ENCODE measurements at regions not wholly inside any gene's neighbourhood (a gene's known extent, or its start where the extent isn't known, plus 50 kb on each side); places are given as distances from the start of the nearest gene placed in this dataset.

- TF ChIP-seq ZNF532 (CRISPR knock-in tag; IDR thresholded peaks at IDR 0.05; ENCODE audit: borderline replicate concordance) = no peak
- no peak for TF ChIP-seq FOXK1 (CRISPR knock-in tag; IDR thresholded peaks at IDR 0.05)
- TF ChIP-seq, protein P1, sequence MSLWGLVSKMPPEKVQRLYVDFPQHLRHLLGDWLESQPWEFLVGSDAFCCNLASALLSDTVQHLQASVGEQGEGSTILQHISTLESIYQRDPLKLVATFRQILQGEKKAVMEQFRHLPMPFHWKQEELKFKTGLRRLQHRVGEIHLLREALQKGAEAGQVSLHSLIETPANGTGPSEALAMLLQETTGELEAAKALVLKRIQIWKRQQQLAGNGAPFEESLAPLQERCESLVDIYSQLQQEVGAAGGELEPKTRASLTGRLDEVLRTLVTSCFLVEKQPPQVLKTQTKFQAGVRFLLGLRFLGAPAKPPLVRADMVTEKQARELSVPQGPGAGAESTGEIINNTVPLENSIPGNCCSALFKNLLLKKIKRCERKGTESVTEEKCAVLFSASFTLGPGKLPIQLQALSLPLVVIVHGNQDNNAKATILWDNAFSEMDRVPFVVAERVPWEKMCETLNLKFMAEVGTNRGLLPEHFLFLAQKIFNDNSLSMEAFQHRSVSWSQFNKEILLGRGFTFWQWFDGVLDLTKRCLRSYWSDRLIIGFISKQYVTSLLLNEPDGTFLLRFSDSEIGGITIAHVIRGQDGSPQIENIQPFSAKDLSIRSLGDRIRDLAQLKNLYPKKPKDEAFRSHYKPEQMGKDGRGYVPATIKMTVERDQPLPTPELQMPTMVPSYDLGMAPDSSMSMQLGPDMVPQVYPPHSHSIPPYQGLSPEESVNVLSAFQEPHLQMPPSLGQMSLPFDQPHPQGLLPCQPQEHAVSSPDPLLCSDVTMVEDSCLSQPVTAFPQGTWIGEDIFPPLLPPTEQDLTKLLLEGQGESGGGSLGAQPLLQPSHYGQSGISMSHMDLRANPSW (CRISPR knock-in tag; conservative IDR thresholded peaks at IDR 0.05; ENCODE audit: low read depth) = no peak
- no peak for TF ChIP-seq JAZF1 (CRISPR knock-in tag; IDR thresholded peaks at IDR 0.05)
- no peak for TF ChIP-seq ETV6 (CRISPR knock-in tag; IDR thresholded peaks at IDR 0.05)
- TF ChIP-seq, protein P2, sequence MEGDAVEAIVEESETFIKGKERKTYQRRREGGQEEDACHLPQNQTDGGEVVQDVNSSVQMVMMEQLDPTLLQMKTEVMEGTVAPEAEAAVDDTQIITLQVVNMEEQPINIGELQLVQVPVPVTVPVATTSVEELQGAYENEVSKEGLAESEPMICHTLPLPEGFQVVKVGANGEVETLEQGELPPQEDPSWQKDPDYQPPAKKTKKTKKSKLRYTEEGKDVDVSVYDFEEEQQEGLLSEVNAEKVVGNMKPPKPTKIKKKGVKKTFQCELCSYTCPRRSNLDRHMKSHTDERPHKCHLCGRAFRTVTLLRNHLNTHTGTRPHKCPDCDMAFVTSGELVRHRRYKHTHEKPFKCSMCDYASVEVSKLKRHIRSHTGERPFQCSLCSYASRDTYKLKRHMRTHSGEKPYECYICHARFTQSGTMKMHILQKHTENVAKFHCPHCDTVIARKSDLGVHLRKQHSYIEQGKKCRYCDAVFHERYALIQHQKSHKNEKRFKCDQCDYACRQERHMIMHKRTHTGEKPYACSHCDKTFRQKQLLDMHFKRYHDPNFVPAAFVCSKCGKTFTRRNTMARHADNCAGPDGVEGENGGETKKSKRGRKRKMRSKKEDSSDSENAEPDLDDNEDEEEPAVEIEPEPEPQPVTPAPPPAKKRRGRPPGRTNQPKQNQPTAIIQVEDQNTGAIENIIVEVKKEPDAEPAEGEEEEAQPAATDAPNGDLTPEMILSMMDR (IDR thresholded peaks at IDR 0.05) = no peak
- no peak for TF ChIP-seq ZNF281 (CRISPR knock-in tag; IDR thresholded peaks at IDR 0.05)
- TF ChIP-seq GRHL2 (CRISPR knock-in tag; IDR thresholded peaks at IDR 0.05; ENCODE audit: insufficient replicate concordance, severe bottlenecking) = no peak
- TF ChIP-seq FOXP4 (CRISPR knock-in tag; IDR thresholded peaks at IDR 0.05) = no peak
- TF ChIP-seq HMGA2 (CRISPR knock-in tag; IDR thresholded peaks at IDR 0.05) = no peak
- no peak for TF ChIP-seq ZNF219 (CRISPR knock-in tag; IDR thresholded peaks at IDR 0.05; ENCODE audit: borderline replicate concordance)
- TF ChIP-seq ZNF671 (CRISPR knock-in tag; IDR thresholded peaks at IDR 0.05) = no peak
Measured at GRCh38 chr12:75809746-75810145, 221.8 kb downstream of the PHLDA1 start (continued).

- Mint-ChIP-seq H3K36me3 (peaks cover 8% of the 10 kb centered on the region), H3K9me3 (peaks cover 31% of the 10 kb centered on the region), H3K4me1 (peaks cover 34% of the 10 kb centered on the region), H3K27ac (no peak overlapping the region), H3K27me3 (ENCODE audit: low read depth) (no peaks in the 10 kb centered on the region), H3K4me3 (no peak overlapping the region)
- TF ChIP-seq TP53 (CRISPR knock-in tag; IDR thresholded peaks at IDR 0.05) (no peak), HMGA2 (CRISPR knock-in tag; IDR thresholded peaks at IDR 0.05) (no peak), ELF4 (CRISPR knock-in tag; IDR thresholded peaks at IDR 0.05; ENCODE audit: low read depth) (no peak), NFATC4 (CRISPR knock-in tag; IDR thresholded peaks at IDR 0.05) (no peak)
- ATAC-seq (no peak), DNase-seq (ENCODE audit: low spot score) (no peak)
- ChIA-PET POLR2A (no interaction called here), CTCF (no interaction called here)
Measured at GRCh38 chr12:75807494-75807893, 224.1 kb downstream of the PHLDA1 start.

Data from WTC11 (cell line).